GM23338 (cell line): ENCODE measurements at regions not wholly inside any gene's neighbourhood (a gene's known extent, or its start where the extent isn't known, plus 50 kb on each side); places are given as distances from the start of the nearest gene placed in this dataset.

Source experiments
- ATAC-seq: fragments of 200-7000 bp; cut with Tn5 transposase; 3 replicates; pipeline ENCODE4 v1.9.1; 2020
- DNase-seq: peaks from one replicate; pipeline ENCODE4 v3.0.0-alpha.2; 2015; ENCODE audit warnings: low spot score
- H2AFZ ChIP-seq: fragments of 200-600 bp; sonication (generic); 2 replicates; pipeline ENCODE4 v1.8.0; 2016; ENCODE audit warnings: antibody characterized with exemption, mild to moderate bottlenecking, moderate library complexity
- H3F3A ChIP-seq: fragments of 200-600 bp; sonication (generic); replicated peaks from 2 replicates; pipeline ENCODE4 v1.8.0; 2017; ENCODE audit warnings: antibody characterized with exemption, mixed run types, low read depth
- H3K27ac ChIP-seq: fragments of 200-600 bp; sonication (generic); 2 replicates; pipeline ENCODE4 v1.6.1; 2016; ENCODE audit warnings: low read depth
- H3K27me3 ChIP-seq: fragments of 200-600 bp; sonication (generic); 2 replicates; pipeline ENCODE4 v1.8.0; 2016; ENCODE audit warnings: mild to moderate bottlenecking, mixed run types, moderate library complexity; ENCODE audit not compliant: insufficient read depth
- H3K36me3 ChIP-seq: fragments of 200-600 bp; sonication (generic); 2 replicates; pipeline ENCODE4 v1.8.0; 2016; ENCODE audit warnings: mild to moderate bottlenecking; ENCODE audit not compliant: insufficient read depth
- H3K4me1 ChIP-seq: fragments of 200-600 bp; sonication (generic); 2 replicates; pipeline ENCODE4 v1.8.0; 2016; ENCODE audit warnings: mild to moderate bottlenecking, moderate library complexity; ENCODE audit not compliant: insufficient read depth
- H3K4me2 ChIP-seq: fragments of 200-600 bp; sonication (generic); 2 replicates; pipeline ENCODE4 v1.7.1; 2017; ENCODE audit warnings: mixed run types
- H3K4me3 ChIP-seq: fragments of 200-600 bp; sonication (generic); 2 replicates; pipeline ENCODE4 v1.6.1; 2016; ENCODE audit warnings: mixed run types
- H3K79me2 ChIP-seq: fragments of 200-600 bp; sonication (generic); replicated peaks from 2 replicates; pipeline ENCODE4 v1.8.0; 2017; ENCODE audit warnings: mild to moderate bottlenecking; ENCODE audit not compliant: insufficient read depth
- H3K9me2 ChIP-seq: fragments of 200-600 bp; sonication (generic); 2 replicates; pipeline ENCODE4 v1.8.0; 2017; ENCODE audit not compliant: insufficient read depth
- H4K20me1 ChIP-seq: fragments of 200-600 bp; sonication (generic); replicated peaks from 2 replicates; pipeline ENCODE4 v1.8.0; 2017; ENCODE audit warnings: mild to moderate bottlenecking; ENCODE audit not compliant: insufficient read depth
- H3K27ac Mint-ChIP-seq: 2 replicates; pipeline ENCODE4 v1.8.0; 2020; ENCODE audit warnings: inconsistent platforms, mild to moderate bottlenecking, moderate library complexity, mixed read lengths
- H3K27me3 Mint-ChIP-seq: 3 replicates; pipeline ENCODE4 v1.8.0; 2022; ENCODE audit warnings: low read depth, mild to moderate bottlenecking, moderate library complexity, mixed read lengths, inconsistent platforms; ENCODE audit not compliant: insufficient read depth, poor library complexity
- H3K36me3 Mint-ChIP-seq: 3 replicates; pipeline ENCODE4 v1.8.0; 2021; ENCODE audit warnings: low read depth, mild to moderate bottlenecking, inconsistent platforms, moderate library complexity, mixed read lengths
- H3K4me1 Mint-ChIP-seq: 3 replicates; pipeline ENCODE4 v1.8.0; 2020; ENCODE audit warnings: mild to moderate bottlenecking, inconsistent platforms, mixed read lengths
- H3K4me3 Mint-ChIP-seq: 3 replicates; pipeline ENCODE4 v1.8.0; 2021; ENCODE audit warnings: moderate library complexity, mild to moderate bottlenecking, inconsistent platforms, mixed read lengths
- H3K9me3 Mint-ChIP-seq: 3 replicates; pipeline ENCODE4 v1.8.0; 2020; ENCODE audit warnings: moderate library complexity, mild to moderate bottlenecking, inconsistent platforms, mixed read lengths
- CREB1 ChIP-seq: fragments of 250-450 bp; sonication (Bioruptor Pico); IDR thresholded peaks from 2 replicates; pipeline ENCODE4 v1.5.0; 2020; ENCODE audit warnings: low read depth, mild to moderate bottlenecking, moderate library complexity
- CTCF ChIP-seq, 2 experiments: fragments of 200-600 bp in 1 of 2; sonication (generic) in 1 of 2; conservative IDR thresholded peaks; 2 replicates each; pipeline versions ENCODE4 v1.5.1 to v1.6.1; 2016 to 2017; ENCODE audit warnings: antibody characterized with exemption in 2 of 2, low read depth in 2 of 2, mild to moderate bottlenecking in 2 of 2, moderate library complexity in 1 of 2
- ETS1 ChIP-seq: IDR thresholded peaks from 2 replicates; pipeline ENCODE4 v1.6.1; 2016; ENCODE audit warnings: antibody characterized with exemption
- EZH2 ChIP-seq: fragments of 200-600 bp; sonication (generic); IDR thresholded peaks from one replicate; pipeline ENCODE4 v1.8.0; 2017; ENCODE audit warnings: antibody characterized with exemption, mild to moderate bottlenecking, low read depth; ENCODE audit not compliant: unreplicated experiment
- EZH2phosphoT487 ChIP-seq: fragments of 200-600 bp; sonication (generic); IDR thresholded peaks from one replicate; pipeline ENCODE4 v1.8.1; 2018; ENCODE audit warnings: antibody characterized with exemption; ENCODE audit not compliant: unreplicated experiment
- STAT1 ChIP-seq: IDR thresholded peaks from one replicate; pipeline ENCODE4 v1.6.1; 2016; ENCODE audit warnings: antibody characterized with exemption; ENCODE audit not compliant: unreplicated experiment
- ZNF114 ChIP-seq: fragments of 250-450 bp; sonication (Bioruptor Pico); IDR thresholded peaks from 2 replicates; pipeline ENCODE4 v1.5.0; 2020; ENCODE audit warnings: mild to moderate bottlenecking, moderate library complexity
- ZNF331 ChIP-seq: fragments of 250-450 bp; sonication (Bioruptor Pico); IDR thresholded peaks from 2 replicates; pipeline ENCODE4 v1.5.0; 2020; ENCODE audit warnings: low read depth, mild to moderate bottlenecking, moderate library complexity
- ZNF462 ChIP-seq: fragments of 250-450 bp; sonication (Bioruptor Pico); IDR thresholded peaks from 2 replicates; pipeline ENCODE4 v1.5.0; 2020; ENCODE audit warnings: mild to moderate bottlenecking, moderate library complexity

- TF ChIP-seq ETS1 (no peak), CREB1 (CRISPR knock-in tag) (no peak), ZNF331 (CRISPR knock-in tag) (no peak), STAT1 (no peak), ZNF114 (no peak), ZNF462 (CRISPR knock-in tag) (no peak)
These were observed 623.9 kb downstream of the CENPC start (continued) for GRCh38 chr4:66921433-66921832.

GRCh38 chr4:66920514-66920913 is 624.8 kb downstream of the CENPC start:
- Mint-ChIP-seq H3K9me3 (no peaks in the 10 kb centered on the region), H3K4me3 (no peak overlapping the region), H3K27me3 (no peaks in the 10 kb centered on the region), H3K27ac (no peak overlapping the region), H3K4me1 (no peaks in the 10 kb centered on the region), H3K36me3 (no peaks in the 10 kb centered on the region)
- Histone ChIP-seq H3F3A (no peaks in the 10 kb centered on the region), H3K4me1 (no peaks in the 10 kb centered on the region), H3K27me3 (no peaks in the 10 kb centered on the region), H3K9me2 (no peaks in the 10 kb centered on the region), H3K4me2 (no peak overlapping the region), H2AFZ (no peak overlapping the region), H4K20me1 (no peaks in the 10 kb centered on the region), H3K4me3 (no peak overlapping the region), H3K79me2 (no peaks in the 10 kb centered on the region), H3K27ac (no peak overlapping the region), H3K36me3 (no peaks in the 10 kb centered on the region)
- ATAC-seq (no peak), DNase-seq (no peak)
- TF ChIP-seq CTCF (conservative IDR thresholded peaks at IDR 0.05; ENCODE audit: low read depth in 2 of 2) (no peak), CREB1 (CRISPR knock-in tag) (no peak), EZH2 (no peak), EZH2phosphoT487 (no peak)
